MCF 10A (cell line): ENCODE measurements at regions not wholly inside any gene's neighbourhood (a gene's known extent, or its start where the extent isn't known, plus 50 kb on each side); places are given as distances from the start of the nearest gene placed in this dataset.

ENCODE experiments used
- BruUV-seq: library from RNA; stranded (reverse); fragments of 400-500 nt; replicated peaks from 2 replicates; lab custom pipeline; 2021; lab: Mats Ljungman, UMichigan
- CTCF ChIA-PET: fragments of 300-600 bp; sonication (Branson Sonifier 250); formaldehyde crosslinking; extraction: SDS; loops from one replicate; lab custom pipeline; 2021; ENCODE audit warnings: antibody characterized with exemption, inconsistent platforms; lab: Yijun Ruan, JAX
- POLR2A ChIA-PET: fragments of 300-600, 350-650 bp; sonication (Branson Sonifier 250); formaldehyde crosslinking; extraction: SDS; loops from one replicate; lab custom pipeline; 2020; ENCODE audit warnings: antibody characterized with exemption, inconsistent platforms; lab: Yijun Ruan, JAX
- DNase-seq: peaks from one replicate; pipeline ENCODE4 v3.0.0-alpha.2; 2018; ENCODE audit not compliant: unreplicated experiment
- H3K27ac Mint-ChIP-seq: one replicate; pipeline ENCODE4 v1.8.0; 2022; ENCODE audit warnings: mild to moderate bottlenecking, low read depth, mixed read lengths; ENCODE audit not compliant: unreplicated experiment
- H3K27me3 Mint-ChIP-seq: one replicate; pipeline ENCODE4 v1.8.0; 2022; ENCODE audit warnings: mixed read lengths; ENCODE audit not compliant: insufficient read depth, unreplicated experiment
- H3K36me3 Mint-ChIP-seq: one replicate; pipeline ENCODE4 v1.8.0; 2022; ENCODE audit warnings: mild to moderate bottlenecking, moderate library complexity, mixed read lengths; ENCODE audit not compliant: insufficient read depth, unreplicated experiment
- H3K4me1 Mint-ChIP-seq: one replicate; pipeline ENCODE4 v1.8.0; 2022; ENCODE audit warnings: mixed read lengths; ENCODE audit not compliant: insufficient read depth, unreplicated experiment
- H3K4me3 Mint-ChIP-seq: one replicate; pipeline ENCODE4 v1.8.0; 2022; ENCODE audit warnings: mild to moderate bottlenecking, moderate library complexity, mixed read lengths; ENCODE audit not compliant: unreplicated experiment
- H3K9me3 Mint-ChIP-seq: one replicate; pipeline ENCODE4 v1.8.0; 2022; ENCODE audit warnings: mixed read lengths; ENCODE audit not compliant: unreplicated experiment
- intact Hi-C: fragments of 100-400 bp; cut with micrococcal nuclease; formaldehyde crosslinking; loops from 2 replicates; pipeline ENCODE4 v1.14.1; 2022
- TF ChIP-seq, protein P1 (sequence below): fragments of 200-600 bp; IDR thresholded peaks from one replicate; pipeline ENCODE4 v1.8.0; 2022; ENCODE audit warnings: antibody characterized with exemption, mild to moderate bottlenecking; ENCODE audit not compliant: unreplicated experiment

GRCh38 chr13:44141725-44142539, 231.7 kb upstream of the SERP2 start:
- POLR2A ChIA-PET = interaction anchor here (0.6 to 6.9 kb wide), 25 partner anchors 11 to 1087 kb away, joined by 3 to 110 read pairs (median 4); no protein-coding TSS in a partner anchor
- intact Hi-C loops = loop anchor here (1.0 to 2.0 kb wide), 4 partner anchors 90 to 294 kb away; no protein-coding TSS in a partner anchor
- Mint-ChIP-seq H3K36me3 (no peaks in the 10 kb centered on the region), H3K9me3 (peaks cover 7% of the 10 kb centered on the region), H3K4me3 (peak overlapping the region; percentile 91), H3K27me3 (no peaks in the 10 kb centered on the region), H3K27ac (peak overlapping the region; percentile 100), H3K4me1 (peaks cover 14% of the 10 kb centered on the region)
- BruUV-seq = no TSS peak
- CTCF ChIA-PET = interaction anchor here (1.4 kb wide), 1 partner anchor 90 kb away, joined by 4 read pairs; no protein-coding TSS in a partner anchor
- TF ChIP-seq, protein P1, sequence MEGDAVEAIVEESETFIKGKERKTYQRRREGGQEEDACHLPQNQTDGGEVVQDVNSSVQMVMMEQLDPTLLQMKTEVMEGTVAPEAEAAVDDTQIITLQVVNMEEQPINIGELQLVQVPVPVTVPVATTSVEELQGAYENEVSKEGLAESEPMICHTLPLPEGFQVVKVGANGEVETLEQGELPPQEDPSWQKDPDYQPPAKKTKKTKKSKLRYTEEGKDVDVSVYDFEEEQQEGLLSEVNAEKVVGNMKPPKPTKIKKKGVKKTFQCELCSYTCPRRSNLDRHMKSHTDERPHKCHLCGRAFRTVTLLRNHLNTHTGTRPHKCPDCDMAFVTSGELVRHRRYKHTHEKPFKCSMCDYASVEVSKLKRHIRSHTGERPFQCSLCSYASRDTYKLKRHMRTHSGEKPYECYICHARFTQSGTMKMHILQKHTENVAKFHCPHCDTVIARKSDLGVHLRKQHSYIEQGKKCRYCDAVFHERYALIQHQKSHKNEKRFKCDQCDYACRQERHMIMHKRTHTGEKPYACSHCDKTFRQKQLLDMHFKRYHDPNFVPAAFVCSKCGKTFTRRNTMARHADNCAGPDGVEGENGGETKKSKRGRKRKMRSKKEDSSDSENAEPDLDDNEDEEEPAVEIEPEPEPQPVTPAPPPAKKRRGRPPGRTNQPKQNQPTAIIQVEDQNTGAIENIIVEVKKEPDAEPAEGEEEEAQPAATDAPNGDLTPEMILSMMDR = no peak
- peak; percentile 97 for DNase-seq

- TF ChIP-seq, protein P1 = no peak
- Mint-ChIP-seq H3K27me3 (no peaks in the 10 kb centered on the region), H3K4me1 (peaks cover 14% of the 10 kb centered on the region), H3K4me3 (peak overlapping the region; percentile 91), H3K36me3 (no peaks in the 10 kb centered on the region), H3K9me3 (peaks cover 7% of the 10 kb centered on the region), H3K27ac (peak overlapping the region; percentile 100)
- TSS peak; percentile 92 for BruUV-seq
- CTCF ChIA-PET = no interaction called here
- intact Hi-C loops = loop anchor here (1.0 to 2.0 kb wide), 3 partner anchors 92 to 294 kb away; no protein-coding TSS in a partner anchor
- no peak for DNase-seq
- POLR2A ChIA-PET = interaction anchor here (0.7 to 6.9 kb wide), 13 partner anchors 10 to 318 kb away, joined by 3 to 110 read pairs (median 7); no protein-coding TSS in a partner anchor
Observed at GRCh38 chr13:44142540-44142867, 231.1 kb upstream of the SERP2 start.

GRCh38 chr13:44142941-44143665, 230.5 kb upstream of the SERP2 start:
- ChIA-PET POLR2A (interaction anchor here (0.6 to 6.9 kb wide), 14 partner anchors 9 to 532 kb away, joined by 3 to 110 read pairs (median 4); no protein-coding TSS in a partner anchor), CTCF (no interaction called here)
- H3K9me3 Mint-ChIP-seq = peaks cover 7% of the 10 kb centered on the region
- intact Hi-C loops = loop anchor here (1.0 to 2.0 kb wide), 3 partner anchors 92 to 293 kb away; no protein-coding TSS in a partner anchor
- H3K4me3 Mint-ChIP-seq = peak overlapping the region; percentile 91
- H3K27ac Mint-ChIP-seq = peak overlapping the region; percentile 100
- DNase-seq = peak; percentile 31
- peaks cover 14% of the 10 kb centered on the region for H3K4me1 Mint-ChIP-seq
- TF ChIP-seq, protein P1 = no peak
- H3K36me3 Mint-ChIP-seq = no peaks in the 10 kb centered on the region
- no peaks in the 10 kb centered on the region for H3K27me3 Mint-ChIP-seq
- BruUV-seq = no TSS peak
